Inflammatory macrophage treated with lipopolysaccharide for 4 hours (primary cell): ENCODE measurements at regions not wholly inside any gene's neighbourhood (a gene's known extent, or its start where the extent isn't known, plus 50 kb on each side); places are given as distances from the start of the nearest gene placed in this dataset.

Experiments
- DNase-seq: peaks from one replicate; pipeline ENCODE4 v3.0.0-alpha.2; 2020

- DNase-seq = no peak
Measured at GRCh38 chr1:195804547-195804946, 803.7 kb downstream of the KCNT2 start.

- DNase-seq = no peak
Measured at GRCh38 chr1:195799016-195799415, 809.2 kb downstream of the KCNT2 start.

GRCh38 chr1:195794225-195794624 lies 814.0 kb downstream of the KCNT2 start:
- DNase-seq = no peak

- DNase-seq = no peak
Measured at GRCh38 chr1:195791796-195792195, 816.4 kb downstream of the KCNT2 start.

GRCh38 chr1:195790514-195791168 lies 817.6 kb downstream of the KCNT2 start:
- DNase-seq = no peak

- DNase-seq = no peak
Measured at GRCh38 chr1:195789321-195789720, 818.9 kb downstream of the KCNT2 start.

- DNase-seq = no peak
Measured at GRCh38 chr1:195788721-195789120, 819.5 kb downstream of the KCNT2 start.

- DNase-seq = no peak
Measured at GRCh38 chr1:195785830-195786229, 822.4 kb downstream of the KCNT2 start.

- DNase-seq = peak; percentile 51
Measured at GRCh38 chr1:195773931-195774330, 834.3 kb downstream of the KCNT2 start.

GRCh38 chr1:195769461-195769860 lies 838.8 kb downstream of the KCNT2 start:
- no peak for DNase-seq

- no peak for DNase-seq
Measured at GRCh38 chr1:195768936-195769335, 839.3 kb downstream of the KCNT2 start.

GRCh38 chr1:195768377-195768776 lies 839.9 kb downstream of the KCNT2 start:
- no peak for DNase-seq

GRCh38 chr1:195766709-195767108 lies 841.5 kb downstream of the KCNT2 start:
- DNase-seq = no peak

GRCh38 chr1:195765099-195765498 lies 843.1 kb downstream of the KCNT2 start:
- no peak for DNase-seq

GRCh38 chr1:195763907-195764374 lies 844.3 kb downstream of the KCNT2 start:
- no peak for DNase-seq

- DNase-seq = no peak
Measured at GRCh38 chr1:195763146-195763906, 844.9 kb downstream of the KCNT2 start.

GRCh38 chr1:195761104-195761503 lies 847.1 kb downstream of the KCNT2 start:
- no peak for DNase-seq

GRCh38 chr1:195756109-195756508 lies 852.1 kb downstream of the KCNT2 start:
- DNase-seq = no peak

GRCh38 chr1:195754874-195755273 lies 853.4 kb downstream of the KCNT2 start:
- DNase-seq = no peak

- DNase-seq = no peak
Measured at GRCh38 chr1:195754303-195754702, 853.9 kb downstream of the KCNT2 start.

GRCh38 chr1:195748969-195749368 lies 859.3 kb downstream of the KCNT2 start:
- DNase-seq = no peak

GRCh38 chr1:195745189-195746010 lies 862.8 kb downstream of the KCNT2 start:
- no peak for DNase-seq

- no peak for DNase-seq
Measured at GRCh38 chr1:195744256-195744655, 864.0 kb downstream of the KCNT2 start.

- no peak for DNase-seq
Measured at GRCh38 chr1:195740862-195741261, 867.4 kb downstream of the KCNT2 start.
